ENCODE measurements at regions not wholly inside any gene's neighbourhood (a gene's known extent, or its start where the extent isn't known, plus 50 kb on each side); places are given as distances from the start of the nearest gene placed in this dataset.
"Not testable (repeated sequence)": the region's sequence is repeated elsewhere in the genome, so short reads cannot be mapped to it uniquely, and the experiment has no call there.

GRCh38 chr1:191025896-191026642 is 548.4 kb upstream of the BRINP3 start:
- no peak for DNase-seq

GRCh38 chr1:191026828-191027227 is 549.2 kb upstream of the BRINP3 start:
- no peak for DNase-seq

- no peak for DNase-seq
Measured at GRCh38 chr1:191034132-191034531, 556.5 kb upstream of the BRINP3 start.

DNA sequence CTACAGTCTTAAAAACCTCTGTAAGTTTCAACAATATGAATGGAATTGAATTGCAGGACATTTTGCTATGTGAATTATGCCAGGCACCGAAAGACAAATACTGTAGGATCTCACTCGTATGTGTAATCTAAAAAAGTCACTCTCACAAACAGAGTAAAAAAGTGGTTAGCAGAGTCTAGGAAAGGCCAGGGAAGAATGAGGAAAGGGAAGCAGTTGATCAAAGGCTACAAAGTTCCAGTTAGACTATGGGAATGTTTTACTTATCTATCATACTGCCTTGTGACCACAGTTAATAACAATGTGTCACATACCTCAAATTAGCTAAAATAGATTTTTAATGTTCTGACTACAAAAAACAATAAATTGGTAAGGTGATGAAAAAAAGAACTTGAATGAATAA is 565.4 kb upstream of the BRINP3 start:
- DNase-seq, result no peak

DNA sequence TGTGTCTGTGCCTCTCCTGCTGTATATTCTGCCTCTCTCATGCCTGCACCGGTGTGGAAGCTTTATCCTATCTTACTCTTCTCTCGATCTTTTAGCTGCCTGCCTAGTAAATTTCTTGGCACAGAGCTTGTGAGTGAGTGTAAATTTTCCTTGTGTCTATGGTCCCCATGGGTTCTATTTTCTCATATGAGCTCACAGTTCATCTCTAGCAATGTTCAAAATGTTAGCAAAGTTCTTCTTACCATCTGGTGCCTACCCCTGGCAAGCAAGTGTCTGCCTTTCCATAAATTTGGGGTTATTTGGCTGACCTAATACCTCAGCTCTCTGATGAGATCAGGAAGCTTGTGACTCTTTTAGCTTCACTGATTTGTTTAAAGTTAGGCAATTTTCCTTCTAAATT is 572.1 kb upstream of the BRINP3 start:
- no peak for DNase-seq

GRCh38 chr1:191052888-191053287 is 575.2 kb upstream of the BRINP3 start:
- DNase-seq, result no peak

GRCh38 chr1:191065346-191065745 is 587.7 kb upstream of the BRINP3 start:
- DNase-seq, result no peak

DNA sequence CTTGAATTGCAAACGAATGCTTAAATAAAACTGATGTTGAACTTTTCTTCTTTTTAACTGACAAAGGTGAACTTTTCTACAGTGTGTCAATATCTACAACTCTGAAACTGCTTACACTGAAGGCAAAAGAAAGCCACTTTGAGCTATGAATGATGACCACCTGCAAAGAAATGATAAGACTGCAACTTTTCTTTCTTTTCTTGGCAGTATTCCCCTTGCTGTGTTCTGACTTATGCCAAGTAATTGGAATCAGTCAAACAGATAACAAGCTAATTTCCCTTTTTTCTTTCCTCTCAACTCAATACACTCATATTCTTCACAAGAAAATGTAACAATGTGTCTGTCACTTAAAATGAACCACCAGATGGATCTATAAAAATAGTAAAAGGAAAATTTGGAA is 588.1 kb upstream of the BRINP3 start:
- DNase-seq, result no peak

DNA sequence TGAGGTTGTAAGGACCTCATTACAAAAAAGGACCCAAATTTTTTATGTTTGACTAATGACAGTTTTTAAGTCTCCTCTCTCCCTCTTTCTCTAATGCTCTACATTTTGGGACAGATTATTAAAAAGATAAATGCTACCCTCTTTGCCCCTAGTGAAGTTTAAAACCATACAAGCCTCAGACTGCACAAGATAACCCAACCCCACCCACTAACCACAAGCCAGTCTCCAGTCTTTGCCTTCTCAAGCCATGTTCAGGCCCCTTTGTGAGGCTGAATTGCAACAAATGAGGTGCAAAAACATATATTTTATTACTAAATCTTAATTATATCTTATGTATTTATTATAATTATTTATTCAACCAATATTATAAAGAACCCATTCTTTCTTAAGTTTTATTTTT is 597.2 kb upstream of the BRINP3 start:
- no peak for DNase-seq

DNA sequence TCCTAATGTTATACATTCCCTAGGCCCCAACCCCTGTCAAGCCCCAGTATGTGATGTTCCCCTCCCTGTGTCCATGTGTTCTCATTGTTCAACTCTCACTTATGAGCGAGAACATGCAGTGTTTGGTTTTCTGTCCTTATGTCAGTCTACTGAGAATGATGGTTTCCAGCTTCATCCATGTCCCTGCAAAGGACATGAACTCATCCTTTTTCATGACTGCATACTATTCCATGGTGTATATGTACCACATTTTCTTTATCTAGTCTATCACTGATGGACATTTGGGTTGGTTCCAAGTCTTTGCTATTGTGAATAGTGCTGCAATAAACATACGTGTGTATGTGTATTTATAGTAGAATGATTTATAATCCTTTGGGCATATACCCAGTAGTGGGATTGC is 605.4 kb upstream of the BRINP3 start:
- not testable (repeated sequence) for DNase-seq

DNA sequence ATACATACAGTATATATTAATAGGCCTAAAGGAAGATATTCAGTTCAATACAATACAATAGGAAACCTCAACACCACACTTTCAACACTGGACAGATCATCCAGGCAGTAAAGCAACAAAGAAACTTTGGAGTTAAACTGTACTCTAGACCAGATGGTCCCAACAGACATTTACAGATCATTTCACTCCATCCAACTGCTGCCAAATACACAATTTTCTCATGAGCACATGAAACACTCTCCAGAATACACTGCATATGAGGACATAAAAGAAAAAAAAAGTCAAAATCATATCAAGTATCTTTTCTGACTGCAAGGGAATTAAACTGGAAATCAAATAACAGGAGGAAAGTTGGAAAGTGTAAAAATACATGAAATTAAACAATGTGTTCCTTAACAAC is 607.5 kb upstream of the BRINP3 start:
- peak; percentile 87 for DNase-seq

DNA sequence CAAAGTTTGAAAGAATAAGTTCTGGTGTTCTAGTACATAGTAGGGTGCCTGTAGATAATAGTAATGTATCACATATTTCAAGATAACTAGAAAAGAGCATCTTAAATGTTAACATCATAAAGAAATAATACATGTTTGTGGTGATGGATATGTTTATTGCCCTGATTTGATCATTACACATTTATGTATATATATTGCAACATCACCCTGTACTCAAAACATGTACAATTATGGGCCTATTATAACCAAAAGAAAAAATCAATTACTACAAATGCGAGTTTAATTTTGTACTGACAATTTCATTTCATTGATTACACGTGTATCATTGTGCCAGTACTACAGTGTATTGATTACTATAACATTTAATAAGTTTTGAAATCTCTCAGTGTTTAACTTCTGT is 609.2 kb upstream of the BRINP3 start:
- no peak for DNase-seq

GRCh38 chr1:191096405-191096804 is 618.7 kb upstream of the BRINP3 start:
- no peak for DNase-seq

- no peak for DNase-seq
Measured at GRCh38 chr1:191099696-191100095, 622.0 kb upstream of the BRINP3 start.

DNA sequence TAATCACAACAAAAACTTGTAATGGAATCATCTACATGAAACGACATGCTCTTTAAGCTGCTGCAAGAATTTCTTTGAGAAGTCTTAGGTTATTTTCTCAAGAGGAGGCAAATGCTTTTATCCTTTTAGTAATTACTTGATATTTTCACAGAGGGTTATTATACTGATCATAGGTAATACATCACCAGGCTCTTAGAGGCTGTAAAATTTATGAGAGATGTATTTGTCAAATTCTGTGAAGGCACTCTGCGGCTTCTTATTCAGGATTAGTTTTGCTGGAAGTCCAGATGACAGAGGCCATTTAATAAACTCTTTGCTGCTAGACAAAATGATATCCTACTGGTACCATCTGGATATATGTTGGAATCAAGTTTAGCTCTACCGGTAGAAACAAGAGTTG is 624.3 kb upstream of the BRINP3 start:
- DNase-seq, result no peak

GRCh38 chr1:191125950-191126349 is 648.3 kb upstream of the BRINP3 start:
- no peak for DNase-seq

- DNase-seq, result no peak
Measured at GRCh38 chr1:191134796-191135195, 657.1 kb upstream of the BRINP3 start.

DNA sequence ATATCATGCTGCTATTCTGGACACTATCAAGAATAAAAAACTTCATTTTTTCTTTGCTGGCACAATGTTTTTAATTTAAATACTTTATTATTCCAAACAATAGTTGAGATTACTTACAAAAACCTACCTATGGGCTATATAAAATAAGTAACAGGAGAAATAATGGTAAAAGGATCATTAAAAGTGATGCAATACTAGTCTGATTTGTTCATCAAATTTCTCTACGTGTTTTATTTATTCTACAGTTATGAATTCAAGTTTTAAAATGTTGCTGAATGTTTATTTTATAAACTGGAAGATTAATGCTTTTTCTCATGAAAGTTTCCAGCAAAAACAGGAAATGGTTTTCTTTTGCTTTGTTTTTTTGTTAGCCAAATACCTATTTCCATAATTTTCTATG is 662.4 kb upstream of the BRINP3 start:
- no peak for DNase-seq

- no peak for DNase-seq
Measured at GRCh38 chr1:191142748-191143147, 665.1 kb upstream of the BRINP3 start.

DNA sequence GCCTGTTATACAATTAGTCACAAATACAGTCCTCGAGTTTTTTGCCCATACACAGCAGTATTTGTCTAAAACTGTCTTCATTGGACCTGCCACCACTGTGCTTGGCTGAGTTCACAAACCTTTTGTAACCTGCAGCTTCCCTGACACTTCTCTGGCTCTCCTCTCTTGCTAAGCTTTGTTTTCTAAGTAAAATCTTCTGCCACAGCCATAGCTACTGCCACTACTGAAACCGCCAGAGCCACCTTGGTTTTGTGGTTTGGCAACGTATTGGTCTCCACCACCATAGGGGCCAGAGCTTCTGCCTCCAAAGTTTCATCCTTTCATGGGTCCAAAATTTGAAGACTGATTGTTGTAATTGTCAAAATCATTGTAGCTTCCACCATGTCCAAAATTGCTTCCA is 668.2 kb upstream of the BRINP3 start:
- no peak for DNase-seq

GRCh38 chr1:191151321-191151807 is 673.7 kb upstream of the BRINP3 start:
- DNase-seq, result no peak

DNA sequence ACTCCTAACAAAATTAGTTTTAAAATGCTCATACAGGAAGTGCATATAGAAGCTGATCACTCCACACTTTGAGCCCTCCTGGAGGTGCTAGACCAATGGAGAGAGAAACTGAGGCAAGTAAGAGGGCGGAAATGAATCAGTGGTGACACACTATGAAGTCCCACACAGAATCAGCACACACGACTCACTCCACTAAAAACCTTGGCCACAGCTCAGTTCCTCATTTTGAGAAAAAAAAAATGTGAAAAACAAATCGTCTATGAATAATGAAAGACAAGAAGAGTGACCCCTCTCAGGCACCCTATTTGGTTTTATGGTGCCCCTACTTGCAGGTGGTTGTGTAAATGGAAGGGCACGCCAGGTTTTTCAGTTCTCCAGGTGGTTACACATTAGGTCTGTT is 675.1 kb upstream of the BRINP3 start:
- no peak for DNase-seq

DNA sequence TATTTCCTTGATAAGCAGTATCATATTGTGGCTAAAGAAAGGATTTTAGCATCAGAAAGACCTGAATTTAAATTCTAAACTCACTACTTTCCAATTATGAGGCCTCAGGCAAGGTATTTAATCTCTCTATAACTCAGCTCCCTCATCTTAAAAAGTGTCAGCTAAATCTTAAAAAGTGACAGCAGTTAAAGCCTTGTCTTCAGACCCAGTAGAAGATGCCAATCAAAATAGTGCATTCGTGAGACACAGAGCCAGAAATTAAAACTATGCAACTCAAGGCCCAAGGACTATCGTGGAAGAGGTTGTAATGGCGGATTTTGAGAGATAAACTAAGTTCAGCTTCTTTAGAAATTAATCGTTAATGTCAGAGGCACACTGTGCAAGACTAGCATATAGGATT is 677.5 kb upstream of the BRINP3 start:
- DNase-seq, result no peak

DNA sequence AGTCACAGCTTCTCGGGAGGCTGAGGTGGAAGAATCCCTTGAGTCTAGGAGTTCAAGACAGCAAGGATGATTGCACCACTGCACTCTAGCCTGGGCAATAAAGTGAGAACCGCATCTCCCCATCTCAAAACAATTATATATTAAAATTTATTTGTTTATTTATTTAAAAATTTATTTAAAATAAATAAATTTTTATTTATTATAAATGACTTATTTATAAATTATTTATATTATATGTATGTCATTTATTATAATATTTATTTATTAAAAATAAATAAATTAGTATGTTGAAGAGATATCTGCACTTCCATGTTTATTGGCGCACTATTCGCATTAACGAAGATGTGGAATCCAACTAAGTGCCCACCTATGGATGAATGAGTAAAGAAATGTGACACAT is 683.2 kb upstream of the BRINP3 start:
- DNase-seq, result no peak

DNA sequence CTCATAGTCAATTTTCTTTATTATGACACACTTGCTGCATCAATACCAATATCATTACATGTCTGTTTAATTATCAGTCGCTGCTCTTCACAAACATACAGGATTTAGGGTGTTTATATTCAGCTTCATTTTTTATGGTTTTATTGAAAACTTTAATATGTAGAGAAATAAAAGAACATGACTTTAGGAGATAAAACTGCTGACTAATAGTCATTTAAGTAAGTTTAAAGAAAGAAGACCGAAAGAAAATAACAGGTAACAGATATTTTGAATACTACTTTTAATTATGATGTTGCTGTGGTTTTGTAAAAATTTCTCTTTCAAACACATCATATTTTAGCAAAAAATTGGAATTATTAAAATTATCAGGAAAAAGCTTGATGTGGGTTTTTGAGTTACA is 685.1 kb upstream of the BRINP3 start:
- DNase-seq, result no peak
